Skeletal muscle tissue (tissue), 3 donors: ENCODE measurements at regions not wholly inside any gene's neighbourhood (a gene's known extent, or its start where the extent isn't known, plus 50 kb on each side); places are given as distances from the start of the nearest gene placed in this dataset.

Experiments
- H3K27ac ChIP-seq: one replicate; pipeline ENCODE4 v1.7.0; 2013; ENCODE audit warnings: mild to moderate bottlenecking, low read depth, low read length, inconsistent platforms
- H3K27me3 ChIP-seq, 3 donors: one replicate each; pipeline ENCODE4 v1.7.0; 2013; ENCODE audit warnings: low read length in 3 of 3; ENCODE audit not compliant: control insufficient read depth in 3 of 3, insufficient read depth in 3 of 3
- H3K36me3 ChIP-seq, 3 donors: one replicate each; pipeline ENCODE4 v1.7.0; 2013; ENCODE audit warnings: low read length in 3 of 3; ENCODE audit not compliant: control insufficient read depth in 3 of 3, insufficient read depth in 3 of 3
- H3K4me1 ChIP-seq, 3 donors: one replicate each; pipeline ENCODE4 v1.7.0; 2013; ENCODE audit warnings: low read length in 3 of 3, mild to moderate bottlenecking in 3 of 3; ENCODE audit not compliant: control insufficient read depth in 3 of 3, insufficient read depth in 3 of 3
- H3K4me3 ChIP-seq, 3 donors: one replicate each; pipeline ENCODE4 v1.7.0; 2013; ENCODE audit warnings: low read length in 3 of 3
- H3K9ac ChIP-seq, 3 donors: one replicate each; pipeline ENCODE4 v1.7.0; 2013; ENCODE audit warnings: low read length in 3 of 3, mild to moderate bottlenecking in 3 of 3, moderate library complexity in 2 of 3, low read depth in 1 of 3
- H3K9me3 ChIP-seq, 3 donors: one replicate each; pipeline ENCODE4 v1.7.0; 2013; ENCODE audit warnings: low read length in 3 of 3; ENCODE audit not compliant: control insufficient read depth in 3 of 3
- donor health status: Osteomylitis.

- Histone ChIP-seq H3K36me3 (no peaks in the 10 kb centered on the region), H3K9ac (no peak overlapping the region), H3K27ac (no peak overlapping the region), H3K4me3 (no peak overlapping the region), H3K4me1 (no peaks in the 10 kb centered on the region), H3K9me3 (no peaks in the 10 kb centered on the region), H3K27me3 (no peaks in the 10 kb centered on the region)
These were observed 64.3 kb upstream of the DMRTA1 start for GRCh38 chr9:22382331-22382730.

GRCh38 chr9:22383718-22384117, 62.9 kb upstream of the DMRTA1 start:
- no peak overlapping the region for H3K4me3 ChIP-seq
- H3K36me3 ChIP-seq, result no peaks in the 10 kb centered on the region
- H3K27ac ChIP-seq, result no peak overlapping the region
- no peaks in the 10 kb centered on the region for H3K9me3 ChIP-seq
- no peak overlapping the region for H3K9ac ChIP-seq
- no peaks in the 10 kb centered on the region for H3K27me3 ChIP-seq
- H3K4me1 ChIP-seq, result no peaks in the 10 kb centered on the region

DNA sequence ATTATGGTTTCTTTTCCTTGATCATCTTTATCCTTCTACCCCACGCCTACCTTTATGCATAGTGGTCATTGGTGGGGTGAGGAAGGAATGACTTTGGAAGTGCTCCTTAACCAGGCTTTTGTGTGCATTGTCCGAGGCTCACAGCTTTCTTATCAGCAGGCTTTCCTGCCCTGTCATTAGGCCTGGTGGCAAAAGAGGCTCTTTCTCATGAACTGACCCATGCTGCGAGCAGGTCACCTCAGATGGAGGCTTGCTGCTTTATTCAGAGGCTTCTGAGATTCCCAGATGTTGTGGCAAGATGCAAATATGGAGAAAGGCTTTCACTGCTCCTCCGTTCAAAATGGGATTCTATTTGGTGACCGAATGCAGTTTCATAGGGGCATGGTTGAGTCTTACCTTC, 57.4 kb upstream of the DMRTA1 start:
- Histone ChIP-seq H3K27me3 (no peaks in the 10 kb centered on the region), H3K4me3 (no peak overlapping the region), H3K4me1 (no peaks in the 10 kb centered on the region), H3K9me3 (no peaks in the 10 kb centered on the region), H3K27ac (no peak overlapping the region), H3K36me3 (no peaks in the 10 kb centered on the region), H3K9ac (no peak overlapping the region)

DNA sequence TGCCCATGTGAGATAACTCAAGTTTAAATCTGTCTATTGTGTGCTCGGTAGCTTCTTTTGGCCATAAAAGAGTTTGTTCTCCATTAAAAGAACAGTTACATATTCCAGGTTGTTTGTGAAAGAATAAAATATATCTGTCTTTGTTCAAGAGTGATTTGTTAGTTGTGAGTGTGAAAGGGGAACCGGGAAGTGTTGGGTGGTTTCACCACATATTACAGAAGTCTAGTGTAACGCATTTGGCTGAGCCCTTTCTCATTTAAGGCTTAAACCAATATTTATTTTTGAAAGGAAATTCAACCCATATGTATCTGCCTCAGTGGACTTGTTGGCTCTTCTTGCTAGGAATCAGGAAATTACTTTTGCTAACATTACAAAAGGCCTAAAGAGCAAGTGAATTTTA, 54.1 kb upstream of the DMRTA1 start:
- Histone ChIP-seq H3K36me3 (no peaks in the 10 kb centered on the region), H3K4me1 (no peaks in the 10 kb centered on the region), H3K9ac (no peak overlapping the region), H3K4me3 (no peak overlapping the region), H3K9me3 (no peaks in the 10 kb centered on the region), H3K27me3 (no peaks in the 10 kb centered on the region), H3K27ac (no peak overlapping the region)

GRCh38 chr9:22395687-22396141, 50.9 kb upstream of the DMRTA1 start:
- Histone ChIP-seq H3K27ac (no peak overlapping the region), H3K4me1 (no peaks in the 10 kb centered on the region), H3K9ac (no peak overlapping the region), H3K9me3 (no peaks in the 10 kb centered on the region), H3K36me3 (no peaks in the 10 kb centered on the region), H3K4me3 (no peak overlapping the region), H3K27me3 (no peaks in the 10 kb centered on the region)
